ENCODE measurements at regions not wholly inside any gene's neighbourhood (a gene's known extent, or its start where the extent isn't known, plus 50 kb on each side); places are given as distances from the start of the nearest gene placed in this dataset.

DNA sequence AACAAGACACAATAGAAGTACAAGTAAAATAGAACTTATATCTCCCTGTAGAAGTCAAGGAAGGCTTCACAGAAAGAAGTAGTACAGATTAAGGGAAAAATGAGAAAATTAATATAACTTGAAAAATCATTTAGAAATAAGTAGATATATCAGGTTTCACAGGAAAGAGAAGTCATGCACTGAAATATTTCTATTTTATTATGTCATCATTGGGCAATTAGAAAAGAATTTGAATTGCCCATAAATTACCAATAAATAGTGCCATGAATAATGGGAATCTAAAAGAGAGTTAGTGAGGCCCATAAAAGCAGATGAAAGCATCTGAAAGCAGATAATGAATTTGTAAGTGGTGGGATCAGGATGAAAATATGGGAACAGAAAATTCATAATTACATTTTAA, 1597.8 kb downstream of the PLA2G4A start:
- no peak for DNase-seq (ENCODE audit: low spot score)

DNA sequence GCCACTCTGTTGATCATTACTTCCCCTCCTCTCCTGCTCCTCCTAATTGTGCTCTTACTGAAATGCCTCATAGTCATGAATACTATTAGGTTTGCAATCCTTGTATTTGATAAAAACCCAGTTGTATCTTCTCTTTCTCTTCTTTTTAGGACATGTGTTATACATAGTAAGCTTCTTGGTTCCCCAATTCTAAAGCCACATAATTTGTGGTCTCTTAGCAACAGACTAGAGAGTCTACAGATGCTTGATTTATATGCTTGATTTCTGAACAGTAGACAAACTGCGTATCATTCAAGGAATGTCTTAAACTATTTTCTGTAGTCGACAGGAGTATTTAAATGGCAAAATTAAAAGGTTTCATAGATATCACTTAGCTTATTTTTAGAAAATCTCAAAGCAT, 1598.9 kb downstream of the PLA2G4A start:
- DNase-seq (ENCODE audit: low spot score) = no peak

DNA sequence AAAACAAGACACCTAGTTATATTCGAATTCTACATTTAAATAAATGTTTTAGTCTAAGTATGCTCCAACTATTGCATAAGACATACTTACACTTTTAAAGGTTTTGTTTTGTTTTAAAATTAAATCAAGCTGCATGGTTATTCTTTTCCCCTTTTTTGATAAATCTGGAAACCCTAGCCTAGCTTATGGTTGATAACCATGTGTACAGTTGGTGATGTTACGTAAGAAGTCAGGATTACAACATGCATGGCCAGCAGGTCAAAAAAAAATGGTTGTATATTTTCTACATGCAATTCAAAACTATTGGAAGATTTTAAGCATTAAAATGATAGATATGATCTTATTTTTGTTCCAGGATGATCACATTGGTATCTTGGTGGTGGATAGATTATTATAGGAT, 1600.6 kb downstream of the PLA2G4A start:
- no peak for DNase-seq (ENCODE audit: low spot score)

DNA sequence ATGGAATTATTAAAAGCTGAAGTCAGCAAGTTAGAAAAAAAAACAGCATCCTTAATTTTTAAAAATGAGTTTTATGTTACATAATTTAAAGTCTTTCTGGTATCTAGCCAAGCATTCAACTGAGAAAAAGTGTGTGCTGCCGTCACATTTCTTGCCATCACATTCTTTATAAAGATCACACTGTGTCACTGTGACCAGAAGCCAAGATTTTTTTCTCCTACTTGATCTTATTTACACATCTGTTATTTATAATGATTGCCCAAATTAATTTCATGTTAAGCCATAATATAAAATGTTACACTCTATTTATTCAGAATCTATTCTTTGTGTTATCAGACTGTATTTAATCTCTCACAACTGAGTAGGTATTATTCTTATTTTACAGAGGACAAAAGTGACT, 1603.7 kb downstream of the PLA2G4A start:
- DNase-seq (ENCODE audit: low spot score) = no peak

DNA sequence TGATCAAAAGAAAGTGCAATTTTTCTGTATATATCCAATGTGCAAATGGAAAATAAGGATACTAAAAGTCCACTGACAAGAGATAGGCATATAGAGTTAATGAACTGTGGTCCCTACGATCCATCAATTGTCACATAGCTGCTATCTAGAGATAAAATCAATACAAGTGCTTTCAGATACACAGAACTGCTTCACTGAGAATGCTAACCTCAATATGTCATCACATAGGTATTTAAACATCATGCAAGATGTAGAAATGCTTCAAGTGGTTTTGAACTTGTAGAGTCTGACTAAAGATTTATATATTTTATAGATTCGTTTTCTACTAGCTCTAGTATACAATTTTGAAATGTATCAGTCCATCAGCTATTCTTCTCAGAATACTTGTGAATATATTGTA, 1604.7 kb downstream of the PLA2G4A start:
- no peak for DNase-seq (ENCODE audit: low spot score)

DNA sequence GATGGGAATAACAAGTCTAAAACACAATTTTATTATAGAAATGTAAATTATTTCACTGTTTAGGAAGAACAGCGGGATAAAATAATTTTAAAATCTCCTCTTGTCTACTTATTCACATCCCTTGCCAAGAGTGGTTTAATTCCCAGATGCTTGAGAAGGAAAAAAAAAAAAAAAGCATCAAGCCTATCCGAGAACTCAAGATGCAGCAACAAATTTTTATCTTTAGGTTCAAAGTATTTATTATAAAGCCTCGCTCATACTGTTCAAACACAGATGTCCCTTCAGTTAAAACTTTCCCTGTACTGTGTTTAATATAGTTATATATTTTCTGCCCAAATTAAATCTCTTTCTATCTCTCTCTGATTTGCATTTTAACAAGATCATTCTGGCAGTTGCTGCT, 1615.8 kb downstream of the PLA2G4A start:
- DNase-seq (ENCODE audit: low spot score) = no peak

DNA sequence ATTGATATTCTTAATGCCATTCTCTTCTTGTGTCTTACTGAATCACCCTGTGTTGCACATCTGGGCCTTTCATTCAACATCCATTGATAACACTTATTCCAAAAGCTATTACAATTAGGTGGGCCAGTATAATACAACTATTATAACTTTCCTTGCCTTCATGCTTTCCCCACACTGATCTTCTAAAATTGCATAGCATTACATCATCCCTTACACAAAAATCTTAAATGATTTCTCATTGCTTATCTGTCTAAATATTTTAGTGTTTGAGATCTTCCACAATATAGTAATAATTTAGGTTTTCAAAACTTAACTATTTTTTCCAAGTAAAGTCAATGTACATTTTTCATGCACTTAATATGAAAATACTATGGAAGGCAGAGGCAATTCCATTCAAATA, 1634.1 kb downstream of the PLA2G4A start:
- no peak for DNase-seq (ENCODE audit: low spot score)

DNA sequence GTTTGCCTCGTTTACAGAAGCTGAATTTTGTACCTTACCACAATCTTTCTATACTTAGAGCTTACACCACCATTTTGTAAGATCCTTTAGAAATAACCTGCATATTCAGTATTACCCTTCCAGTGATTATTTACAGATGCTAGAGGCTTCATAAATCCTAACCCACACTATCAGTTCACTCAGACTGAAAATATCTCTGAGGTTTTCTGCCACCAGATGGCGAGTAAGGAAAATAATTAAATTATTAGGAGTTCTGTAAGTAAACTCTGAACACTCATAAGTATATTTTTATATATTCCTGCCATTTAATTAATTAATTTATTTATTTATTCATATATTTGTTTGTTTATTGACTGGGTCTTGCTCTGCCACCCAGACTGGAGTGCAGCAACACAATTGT, 1635.2 kb downstream of the PLA2G4A start:
- no peak for DNase-seq (ENCODE audit: low spot score)

DNA sequence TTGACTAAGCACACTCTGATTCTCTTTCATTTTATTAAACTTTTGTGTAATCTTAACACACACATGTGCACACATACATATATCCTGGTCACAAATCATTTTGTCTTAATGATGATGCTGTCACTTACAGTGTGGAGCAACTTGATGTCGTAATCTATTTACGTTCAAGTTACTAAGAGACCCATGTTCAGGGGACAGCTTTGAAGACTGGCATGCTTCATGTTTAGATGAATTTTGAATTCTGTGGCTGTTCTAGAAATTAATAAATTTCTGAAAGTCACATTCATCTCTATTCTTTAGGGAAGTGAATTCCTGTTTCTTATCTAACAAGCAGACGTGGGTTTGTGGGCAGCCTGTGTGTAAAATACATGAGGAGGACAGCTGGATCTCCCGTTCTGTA, 1637.8 kb downstream of the PLA2G4A start:
- no peak for DNase-seq (ENCODE audit: low spot score)

DNA sequence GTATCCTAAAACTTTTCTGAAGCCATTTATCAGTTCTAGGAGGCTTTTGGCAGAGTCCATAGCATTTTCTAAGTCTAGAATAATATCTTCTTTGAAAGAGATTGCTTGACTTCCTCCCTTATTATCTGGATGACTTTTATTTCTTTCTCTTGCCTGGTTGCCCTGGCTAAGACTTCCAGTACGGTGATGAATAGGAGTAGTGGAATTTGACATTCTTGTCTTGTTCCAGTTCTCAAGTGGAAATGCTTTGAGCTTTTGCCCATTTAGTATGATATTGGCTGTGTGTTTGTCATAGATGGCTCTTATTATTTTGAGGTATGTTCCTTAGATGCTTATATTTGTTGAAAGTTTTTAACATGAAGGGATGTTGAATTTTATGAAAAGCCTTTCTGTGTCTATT, 1647.9 kb downstream of the PLA2G4A start:
- DNase-seq (ENCODE audit: low spot score) = no peak

DNA sequence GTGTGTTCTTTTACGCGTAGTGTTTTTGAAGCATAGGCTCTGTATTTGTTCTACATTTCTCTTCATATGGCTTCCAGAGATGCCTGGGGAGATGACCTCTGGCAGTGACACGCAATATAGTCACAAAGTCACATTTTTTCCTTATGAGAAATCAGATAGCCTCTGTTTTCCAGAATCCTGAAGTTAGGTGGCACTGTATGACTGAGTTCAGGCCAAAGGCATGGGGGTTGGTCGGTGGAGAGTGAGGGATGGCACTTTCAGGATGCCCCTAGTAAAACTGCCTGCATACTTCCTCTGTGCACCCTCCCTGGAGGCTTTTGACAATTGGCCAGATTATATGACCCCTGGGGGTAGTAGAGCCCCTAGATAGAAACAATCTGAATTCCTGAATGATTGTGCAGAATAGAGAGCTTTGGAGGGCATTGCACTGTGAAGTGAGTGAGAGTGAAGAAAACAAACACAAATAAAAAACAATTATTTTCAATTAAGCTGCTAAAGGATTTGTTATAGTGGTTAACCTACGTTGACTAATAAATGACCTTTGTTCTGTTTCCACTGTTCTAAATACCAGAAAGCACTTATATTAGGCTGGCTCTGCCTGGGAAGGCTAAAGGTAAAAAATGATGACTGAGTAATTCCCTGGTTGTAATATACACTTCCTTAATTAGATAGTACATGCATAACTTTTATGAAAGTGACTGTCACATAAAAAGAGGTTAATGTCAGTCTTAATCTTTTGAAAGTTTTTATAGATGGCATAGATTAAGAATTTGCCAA, 1660.8 kb downstream of the PLA2G4A start:
- DNase-seq (ENCODE audit: low spot score) = no peak

DNA sequence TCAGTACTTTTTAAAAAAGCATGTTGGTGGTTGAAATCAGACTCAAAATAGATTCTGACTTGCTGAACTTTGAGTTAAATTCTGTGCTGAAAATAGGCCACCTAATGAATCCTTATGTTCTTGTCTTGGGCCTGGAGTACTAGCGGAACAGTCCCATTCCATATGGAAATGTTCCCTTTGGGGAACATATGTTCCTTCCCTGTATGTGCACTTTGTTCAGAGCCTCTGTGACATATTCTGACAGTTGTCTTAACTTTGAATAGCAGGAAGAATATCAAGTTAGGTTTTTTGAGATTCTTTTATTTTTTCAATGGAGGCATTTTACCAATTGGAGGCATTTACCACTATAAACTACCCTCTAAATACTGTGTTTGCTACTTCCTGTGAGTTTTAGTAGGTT, 1667.8 kb downstream of the PLA2G4A start:
- no peak for DNase-seq (ENCODE audit: low spot score)

DNA sequence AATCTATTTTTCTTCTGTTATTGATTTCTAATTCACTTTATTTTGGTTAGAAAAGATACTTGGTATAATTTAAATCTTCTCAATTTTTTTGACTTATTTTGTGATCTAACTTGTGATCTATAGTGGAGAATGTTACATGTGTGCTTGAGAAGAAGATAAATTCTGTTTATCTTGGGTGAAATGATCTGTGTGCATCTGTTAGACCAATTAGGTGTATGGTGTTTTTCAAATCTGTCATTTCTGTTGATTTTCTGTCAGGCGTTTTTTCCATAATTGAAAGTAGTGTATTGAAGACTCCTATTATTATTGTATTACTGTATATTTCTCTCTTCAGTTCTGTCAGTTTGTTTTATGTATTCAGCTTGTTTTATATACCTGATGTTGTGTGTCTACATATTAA, 1668.3 kb downstream of the PLA2G4A start:
- no peak for DNase-seq (ENCODE audit: low spot score)

DNA sequence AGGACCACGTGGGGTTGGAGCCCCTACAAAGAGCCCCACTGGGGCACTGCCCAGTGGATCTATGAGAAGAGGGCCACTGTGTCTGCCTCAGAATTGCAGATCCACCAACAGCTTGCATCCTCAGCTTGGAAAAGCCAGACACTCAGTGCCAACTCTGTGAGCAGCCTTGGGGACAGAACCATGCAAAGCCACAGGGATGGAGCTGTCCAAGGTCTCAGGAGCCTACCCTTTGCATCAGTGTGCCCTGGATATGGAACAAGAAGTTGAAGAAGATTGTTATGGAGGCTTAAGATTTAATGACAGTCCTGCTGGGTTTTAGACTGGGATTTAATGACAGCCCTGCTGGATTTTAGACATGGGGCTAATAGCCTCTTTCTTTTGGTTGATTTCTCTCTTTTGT, 1670.9 kb downstream of the PLA2G4A start:
- no peak for DNase-seq (ENCODE audit: low spot score)

DNA sequence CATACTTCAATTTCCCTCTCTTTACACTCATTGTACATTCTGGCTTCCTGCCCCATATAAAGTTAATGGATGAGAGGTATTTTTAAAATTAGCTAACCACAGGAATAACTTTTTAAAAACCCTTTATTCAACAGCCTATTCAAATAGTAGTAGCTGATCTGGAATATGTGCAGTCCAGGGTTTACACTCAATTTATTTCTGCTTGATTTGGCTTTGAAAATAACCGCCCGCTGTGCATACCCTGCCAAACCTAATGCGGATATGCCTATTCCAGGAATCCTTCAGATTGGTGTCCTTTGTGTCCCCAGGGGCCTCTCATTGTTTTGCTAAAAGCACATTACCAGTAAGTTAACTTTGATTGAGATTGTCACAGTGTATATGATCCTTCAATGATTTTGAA, 1686.2 kb downstream of the PLA2G4A start:
- no peak for DNase-seq (ENCODE audit: low spot score)

DNA sequence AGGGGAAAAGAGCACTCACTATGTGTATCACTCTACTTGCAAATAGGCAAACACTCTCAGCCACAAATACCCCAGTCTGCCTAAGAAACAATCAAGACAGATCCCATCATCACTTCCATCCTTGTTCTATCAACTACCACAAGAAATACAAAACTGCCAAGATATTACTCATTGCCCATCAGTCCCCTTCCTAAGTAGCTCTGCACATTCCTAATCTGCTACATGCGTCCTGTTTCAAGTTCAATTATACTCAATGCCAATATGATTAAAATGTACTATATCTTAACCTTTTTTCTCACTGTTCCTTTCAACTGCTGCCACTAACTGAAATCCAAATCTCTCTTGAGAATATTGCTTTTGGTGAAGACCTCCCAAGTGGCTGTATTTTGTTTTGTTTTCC, 1688.4 kb downstream of the PLA2G4A start:
- no peak for DNase-seq (ENCODE audit: low spot score)

DNA sequence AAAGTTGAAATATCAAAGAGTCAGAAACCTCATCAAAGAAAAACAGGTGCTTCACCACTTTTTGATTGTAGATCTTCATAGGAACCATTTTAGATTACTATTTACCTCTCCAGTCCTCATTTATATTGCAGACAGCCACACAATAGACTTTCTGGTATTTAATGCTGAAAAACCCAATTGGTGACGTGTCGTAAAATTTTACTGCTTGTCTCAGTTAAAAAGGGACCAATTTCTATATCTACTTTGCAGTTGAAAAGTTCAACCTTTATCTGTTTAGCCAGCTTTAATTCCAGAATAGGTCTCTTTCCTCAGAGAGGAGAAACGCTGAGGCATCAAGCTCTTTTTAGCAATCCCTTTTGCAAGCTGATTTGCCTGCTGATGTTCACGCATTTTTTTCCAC, 1722.4 kb downstream of the PLA2G4A start:
- no peak for DNase-seq (ENCODE audit: low spot score)

DNA sequence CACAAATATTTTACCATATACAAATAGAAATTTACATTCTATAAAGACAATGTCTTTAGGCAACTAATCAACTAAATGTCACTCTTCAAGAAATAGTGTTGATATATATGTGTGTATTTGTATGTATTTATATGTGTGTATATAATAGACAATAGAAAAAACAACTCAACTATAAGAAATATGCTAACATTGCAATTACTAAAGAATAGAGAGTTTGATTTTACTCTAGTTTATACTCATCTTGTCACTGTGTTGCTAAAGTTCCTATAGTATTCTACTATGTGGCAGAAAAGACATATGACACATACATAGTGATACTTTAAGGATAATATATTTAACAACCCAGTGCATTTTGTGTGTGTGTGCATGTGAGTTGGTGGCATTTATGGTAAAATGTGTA, 1728.3 kb downstream of the PLA2G4A start:
- DNase-seq (ENCODE audit: low spot score) = no peak

DNA sequence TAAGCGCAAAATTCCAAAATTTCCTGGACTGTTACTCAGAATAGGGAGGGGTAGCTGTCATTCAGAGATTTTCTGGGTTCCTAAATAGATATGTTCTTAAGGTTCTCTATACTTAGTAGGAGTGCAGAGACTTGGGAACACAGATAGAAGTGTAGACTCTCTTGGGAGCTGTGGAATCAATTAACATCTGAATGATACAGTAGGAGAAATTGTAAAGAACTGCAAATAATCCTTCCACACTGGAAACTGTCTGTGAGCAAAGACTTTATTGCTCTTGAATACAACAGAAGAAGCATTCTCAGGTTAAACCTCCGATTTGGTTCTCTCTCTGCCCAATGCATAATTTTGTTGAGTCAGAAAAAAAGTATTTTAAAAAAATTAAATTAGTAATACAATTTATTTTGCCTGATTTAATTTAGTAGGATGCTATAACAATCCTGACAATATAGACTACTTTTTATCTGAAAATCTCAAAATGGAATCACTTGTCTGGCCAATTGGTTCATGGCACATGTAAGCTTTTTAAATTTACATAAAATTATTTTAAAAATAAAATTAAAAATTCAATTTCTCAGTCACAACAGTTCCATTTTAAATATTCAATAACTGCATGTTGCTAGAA, 1754.3 kb downstream of the PLA2G4A start:
- DNase-seq (ENCODE audit: low spot score) = no peak

DNA sequence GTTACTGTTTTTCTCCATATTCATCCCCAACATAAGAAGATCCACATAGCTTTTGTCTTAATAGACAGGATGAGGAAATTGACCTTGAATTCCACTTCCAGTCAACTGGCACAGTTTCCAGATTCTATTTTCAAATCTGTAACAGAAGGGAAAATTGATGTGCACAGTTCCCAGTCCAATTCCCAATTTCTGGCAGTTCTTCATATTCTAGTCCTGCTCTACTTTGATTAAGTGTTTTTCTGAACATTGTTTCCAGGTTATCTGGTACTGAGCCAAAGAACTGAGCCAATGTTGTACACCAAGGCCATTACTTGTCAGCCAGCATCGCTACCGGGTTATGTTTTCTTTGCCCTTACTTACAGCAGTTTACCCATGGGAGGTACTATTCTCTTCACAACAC, 1755.4 kb downstream of the PLA2G4A start:
- no peak for DNase-seq (ENCODE audit: low spot score)

DNA sequence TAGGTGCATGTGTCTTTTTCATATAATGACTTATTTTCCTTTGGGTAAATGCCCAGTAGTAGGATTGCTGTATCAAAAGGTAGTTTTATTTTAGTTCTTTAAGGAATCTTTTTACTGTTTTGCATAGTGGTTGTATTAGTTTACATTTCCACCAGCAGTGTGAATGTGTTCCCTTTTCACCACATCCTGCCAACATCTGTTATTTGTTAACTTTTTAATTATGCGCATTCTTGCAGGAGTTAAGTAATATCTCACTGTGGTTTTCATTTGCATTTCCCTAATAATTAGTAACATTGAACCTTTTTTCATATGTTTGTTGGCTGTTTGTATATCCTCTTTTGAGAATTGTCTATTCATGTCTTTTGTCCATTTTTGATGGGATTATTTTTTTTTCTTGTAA, 1761.9 kb downstream of the PLA2G4A start:
- DNase-seq (ENCODE audit: low spot score) = no peak

DNA sequence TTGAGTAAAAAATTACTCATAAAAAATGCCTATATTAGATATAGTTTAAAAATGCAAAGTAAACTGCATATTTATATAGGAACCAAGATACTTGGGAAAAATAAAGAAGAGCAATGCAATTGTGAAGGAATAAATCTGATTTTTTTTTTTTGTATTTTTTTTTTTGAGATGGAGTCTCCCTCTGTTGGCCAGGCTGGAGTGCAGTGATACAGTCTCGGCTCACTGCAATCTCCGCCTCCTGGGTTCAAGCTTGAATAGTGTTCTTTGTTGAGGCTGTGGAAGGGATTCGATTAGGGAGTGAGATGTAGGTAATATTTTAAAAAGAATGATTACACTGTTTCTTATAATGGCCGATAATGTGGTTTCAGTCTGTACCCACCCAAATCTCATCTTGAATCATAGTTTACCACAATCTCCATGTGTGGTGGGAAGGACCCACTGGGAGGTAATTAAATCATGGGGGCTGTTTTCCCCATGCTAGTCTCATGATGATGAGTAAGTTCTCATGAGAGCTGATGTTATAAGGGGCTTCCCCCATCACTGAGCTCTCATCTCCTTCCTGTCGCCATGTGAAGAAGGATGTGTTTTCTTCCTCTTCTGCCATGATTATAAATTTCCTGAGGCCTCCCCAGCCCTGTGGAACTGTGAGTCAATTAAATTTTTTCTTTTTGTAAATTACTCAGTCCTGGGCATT, 1765.9 kb downstream of the PLA2G4A start:
- no peak for DNase-seq (ENCODE audit: low spot score)

DNA sequence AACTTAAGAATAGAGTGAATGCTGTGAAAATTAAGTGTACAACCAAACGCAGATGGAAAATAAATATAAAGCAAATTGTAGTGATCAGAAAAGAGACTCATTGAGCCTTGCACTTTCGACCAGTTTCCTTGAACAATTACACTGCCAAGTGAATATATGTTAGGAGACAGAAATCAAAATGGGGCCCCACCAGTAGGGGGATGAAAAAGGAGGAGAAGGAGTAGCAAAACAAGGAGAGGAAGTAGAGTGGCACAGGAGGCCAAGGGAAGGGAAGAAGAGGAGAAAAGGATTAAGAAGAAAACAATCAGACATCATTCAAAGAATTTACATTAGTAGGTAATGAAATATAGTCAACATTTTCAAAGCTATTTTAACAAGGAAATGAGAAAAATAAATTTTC, 1770.6 kb downstream of the PLA2G4A start:
- no peak for DNase-seq (ENCODE audit: low spot score)

DNA sequence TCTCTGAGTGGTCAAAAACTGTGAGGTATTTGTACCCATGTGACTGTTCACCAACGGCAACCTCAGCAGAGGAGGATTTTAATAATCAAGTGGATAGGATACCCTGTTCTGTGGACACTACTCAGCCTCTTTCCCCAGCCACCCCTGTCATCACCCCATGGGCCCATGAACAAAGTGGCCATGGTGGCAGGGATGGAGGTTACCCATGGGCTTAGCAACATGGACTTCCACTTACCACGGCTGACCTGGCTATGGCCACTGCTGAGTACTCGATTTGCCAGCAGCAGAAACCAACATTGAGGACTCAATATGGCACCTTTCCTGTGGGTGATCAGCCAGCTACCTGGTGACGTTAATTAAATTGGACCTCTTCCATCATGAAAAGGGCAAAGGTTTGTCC, 1782.7 kb downstream of the PLA2G4A start:
- no peak for DNase-seq (ENCODE audit: low spot score)

Data from CD4-positive, alpha-beta T cell treated with Interleukin-6 at 100 ng/mL for 8 hours (primary cell).